ENCODE measurements at regions not wholly inside any gene's neighbourhood (a gene's known extent, or its start where the extent isn't known, plus 50 kb on each side); places are given as distances from the start of the nearest gene placed in this dataset.

DNA sequence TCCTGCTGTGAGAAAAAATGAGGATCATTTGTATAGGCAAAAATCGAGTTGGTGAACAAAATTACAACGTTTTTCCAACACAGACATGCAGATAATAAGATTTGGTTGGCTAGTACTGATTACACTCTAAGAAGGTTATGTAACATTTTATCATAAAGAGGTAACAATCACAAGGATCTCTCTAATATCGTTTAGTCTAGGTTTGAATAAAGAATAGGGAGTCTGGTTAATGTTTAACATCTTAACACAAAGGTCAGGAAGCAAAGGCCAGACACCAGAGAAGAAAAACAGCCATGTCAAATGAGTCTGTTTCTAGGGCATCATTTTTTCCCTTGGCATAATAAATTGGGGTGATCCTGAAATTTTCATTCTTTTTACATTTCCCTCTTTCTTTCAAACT is 207.4 kb upstream of the CHRM3 start:
- H3K4me1 Mint-ChIP-seq (ENCODE audit: low read depth), result no peaks in the 10 kb centered on the region
- H3K27me3 Mint-ChIP-seq (ENCODE audit: low read depth), result no peaks in the 10 kb centered on the region
- H3K9me3 Mint-ChIP-seq, result peaks cover 2% of the 10 kb centered on the region in 2 donors
- ATAC-seq (replicated peaks in 1 of 2) (no peak), DNase-seq (no peak)
- peaks cover 0 to 1% of the 10 kb centered on the region in 2 donors for H3K36me3 Mint-ChIP-seq (ENCODE audit: insufficient read depth in 2 of 2)
- no peak overlapping the region for H3K4me3 Mint-ChIP-seq
- no peak overlapping the region for H3K27ac Mint-ChIP-seq

DNA sequence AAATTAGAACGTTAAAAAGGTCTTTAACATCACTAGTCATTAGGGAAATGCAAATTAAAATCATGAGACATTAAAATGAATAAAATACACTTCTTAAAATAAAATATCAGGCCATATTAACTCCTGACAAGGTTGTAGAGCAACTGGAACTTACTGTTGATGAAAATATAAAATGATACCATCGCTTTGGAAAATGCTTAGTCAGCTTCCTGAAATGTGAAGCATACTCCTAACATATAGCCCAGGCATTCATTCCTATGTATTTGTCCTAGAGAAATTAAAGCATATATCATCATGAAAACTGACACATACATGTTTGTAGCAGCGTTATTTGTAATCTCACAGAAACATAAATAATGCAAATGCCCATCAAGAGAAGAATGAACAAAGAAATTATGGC is 211.5 kb upstream of the CHRM3 start:
- Mint-ChIP-seq H3K9me3 (peaks cover 0 to 6% of the 10 kb centered on the region in 2 donors), H3K27me3 (ENCODE audit: low read depth) (no peaks in the 10 kb centered on the region), H3K36me3 (ENCODE audit: insufficient read depth in 2 of 2) (no peaks in the 10 kb centered on the region), H3K4me3 (no peak overlapping the region), H3K4me1 (ENCODE audit: low read depth) (no peaks in the 10 kb centered on the region), H3K27ac (no peak overlapping the region)
- DNase-seq (no peak), ATAC-seq (replicated peaks in 1 of 2) (no peak)

DNA sequence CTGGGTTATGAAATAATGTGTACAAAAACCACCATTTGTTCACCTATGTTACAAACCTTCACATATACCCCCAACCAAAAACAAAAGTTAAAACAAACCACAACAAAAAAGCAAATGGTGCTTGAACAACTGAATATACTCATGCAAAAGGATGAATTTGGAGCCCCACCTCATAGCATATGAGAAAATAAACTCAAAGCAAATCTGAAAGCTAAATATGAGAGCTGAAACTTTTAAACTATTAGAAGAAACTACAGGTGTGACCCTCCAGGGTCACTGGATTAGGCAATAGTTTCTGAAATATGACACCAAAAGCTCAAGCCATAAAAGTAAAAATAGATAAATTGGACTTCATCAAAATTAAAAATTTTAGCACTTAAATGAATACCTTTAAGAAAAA is 215.5 kb upstream of the CHRM3 start:
- peaks cover 2 to 4% of the 10 kb centered on the region in 2 donors for H3K9me3 Mint-ChIP-seq
- no peaks in the 10 kb centered on the region for H3K36me3 Mint-ChIP-seq (ENCODE audit: insufficient read depth in 2 of 2)

DNA sequence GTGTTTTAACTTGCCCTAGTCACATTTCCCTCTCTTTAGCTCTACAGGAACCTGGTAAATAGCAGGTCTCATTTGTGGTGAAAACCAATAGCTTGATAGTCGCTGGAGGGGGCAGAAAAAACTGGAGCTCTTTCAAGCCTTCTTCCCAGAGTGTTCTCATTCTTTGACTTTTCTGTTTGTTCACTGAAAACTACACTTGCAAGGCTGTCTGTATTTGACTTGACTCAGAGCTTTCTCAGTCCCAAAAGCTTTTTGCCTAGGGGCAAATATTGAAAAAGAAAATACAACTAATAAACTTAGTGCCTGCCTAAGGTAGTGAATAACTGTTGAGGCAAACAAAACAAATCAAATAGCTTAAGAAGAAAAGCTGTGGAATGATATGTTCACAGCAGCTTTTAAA is 217.1 kb upstream of the CHRM3 start:
- H3K36me3 Mint-ChIP-seq (ENCODE audit: insufficient read depth in 2 of 2), result no peaks in the 10 kb centered on the region
- no peaks in the 10 kb centered on the region for H3K27me3 Mint-ChIP-seq (ENCODE audit: low read depth)
- H3K4me1 Mint-ChIP-seq (ENCODE audit: low read depth), result no peaks in the 10 kb centered on the region
- ATAC-seq (replicated peaks in 1 of 2), result no peak
- DNase-seq, result no peak
- H3K27ac Mint-ChIP-seq, result no peak overlapping the region
- H3K4me3 Mint-ChIP-seq, result no peak overlapping the region
- peaks cover 2 to 4% of the 10 kb centered on the region in 2 donors for H3K9me3 Mint-ChIP-seq

More for the DNA sequence above, 215.5 kb upstream of the CHRM3 start:
- no peaks in the 10 kb centered on the region for H3K27me3 Mint-ChIP-seq (ENCODE audit: low read depth)
- DNase-seq (no peak), ATAC-seq (replicated peaks in 1 of 2) (no peak)
- H3K4me3 Mint-ChIP-seq, result no peak overlapping the region
- no peaks in the 10 kb centered on the region for H3K4me1 Mint-ChIP-seq (ENCODE audit: low read depth)
- no peak overlapping the region for H3K27ac Mint-ChIP-seq

DNA sequence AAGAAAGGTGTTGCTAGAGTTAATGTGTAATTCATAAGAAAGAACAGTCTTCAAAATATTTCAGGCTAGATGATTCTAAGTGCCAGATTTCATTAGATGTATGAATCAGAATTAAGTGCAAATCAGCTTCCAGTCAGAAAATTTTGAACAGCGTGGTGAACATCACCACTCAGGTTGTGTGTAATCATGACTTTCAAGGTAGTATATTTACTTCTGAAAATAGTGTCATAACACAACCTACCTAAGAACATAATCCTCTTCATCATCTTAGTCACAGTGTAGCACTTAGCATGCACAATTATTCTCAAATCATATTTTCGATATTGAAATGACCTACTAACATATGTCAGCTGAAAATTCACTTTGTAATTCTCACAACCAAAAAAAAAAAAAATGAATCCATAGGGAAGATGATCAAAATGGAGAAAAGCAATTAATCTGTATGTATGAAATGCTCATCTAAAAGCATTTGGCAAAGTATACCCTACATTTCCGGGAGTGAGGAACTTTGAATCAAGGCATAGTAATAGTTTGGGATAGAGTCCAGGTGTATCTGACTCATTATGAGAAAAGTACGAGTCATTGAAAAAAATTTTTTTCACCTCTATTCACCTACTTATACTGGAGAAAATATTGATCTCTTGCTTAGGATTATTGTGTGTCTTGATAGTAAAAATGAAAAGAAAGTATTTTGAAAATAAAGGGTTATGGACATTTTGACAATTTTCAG is 221.8 kb upstream of the CHRM3 start:
- no peaks in the 10 kb centered on the region for H3K4me1 Mint-ChIP-seq (ENCODE audit: low read depth)
- no peak overlapping the region for H3K27ac Mint-ChIP-seq
- peaks cover 0 to 2% of the 10 kb centered on the region in 2 donors for H3K9me3 Mint-ChIP-seq
- no peak for ATAC-seq (replicated peaks in 1 of 2)
- no peaks in the 10 kb centered on the region for H3K36me3 Mint-ChIP-seq (ENCODE audit: insufficient read depth in 2 of 2)
- no peak for DNase-seq
- H3K4me3 Mint-ChIP-seq, result no peak overlapping the region
- H3K27me3 Mint-ChIP-seq (ENCODE audit: low read depth), result no peaks in the 10 kb centered on the region

DNA sequence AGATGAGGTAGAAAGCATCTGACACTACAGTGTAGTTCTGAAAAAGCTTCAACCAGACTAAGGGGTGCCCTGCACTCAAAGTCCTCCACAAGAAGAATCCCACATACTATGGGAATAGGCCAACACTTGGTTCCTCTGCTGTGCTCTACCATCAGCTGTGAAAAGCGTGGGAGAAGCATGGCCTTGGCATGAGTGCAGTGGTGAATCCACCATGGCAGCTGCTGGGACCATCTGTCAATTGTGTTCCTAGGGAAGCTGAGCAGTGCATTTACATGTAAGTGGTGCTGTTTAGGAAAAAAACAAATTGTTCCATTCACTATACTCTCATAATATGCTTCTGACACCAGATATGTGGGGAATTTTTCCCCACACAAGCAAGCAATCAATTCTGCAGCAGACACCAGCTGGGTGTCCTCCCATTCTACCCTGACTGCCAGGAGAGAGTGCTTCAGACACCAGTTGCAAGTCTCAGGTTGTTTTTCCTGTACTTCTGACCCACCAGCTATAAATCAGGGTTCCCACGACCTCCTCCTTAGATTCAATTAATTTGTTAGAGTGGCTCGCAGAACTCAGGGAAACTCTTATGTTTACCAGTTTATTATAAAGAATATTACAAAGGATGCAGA is 230.8 kb upstream of the CHRM3 start:
- Mint-ChIP-seq H3K27ac (no peak overlapping the region), H3K4me1 (ENCODE audit: low read depth) (no peaks in the 10 kb centered on the region), H3K27me3 (ENCODE audit: low read depth) (no peaks in the 10 kb centered on the region), H3K4me3 (no peak overlapping the region), H3K36me3 (ENCODE audit: insufficient read depth in 2 of 2) (no peaks in the 10 kb centered on the region), H3K9me3 (peaks cover 2% of the 10 kb centered on the region in 2 donors)
- ATAC-seq (replicated peaks in 1 of 2) (no peak), DNase-seq (no peak)

DNA sequence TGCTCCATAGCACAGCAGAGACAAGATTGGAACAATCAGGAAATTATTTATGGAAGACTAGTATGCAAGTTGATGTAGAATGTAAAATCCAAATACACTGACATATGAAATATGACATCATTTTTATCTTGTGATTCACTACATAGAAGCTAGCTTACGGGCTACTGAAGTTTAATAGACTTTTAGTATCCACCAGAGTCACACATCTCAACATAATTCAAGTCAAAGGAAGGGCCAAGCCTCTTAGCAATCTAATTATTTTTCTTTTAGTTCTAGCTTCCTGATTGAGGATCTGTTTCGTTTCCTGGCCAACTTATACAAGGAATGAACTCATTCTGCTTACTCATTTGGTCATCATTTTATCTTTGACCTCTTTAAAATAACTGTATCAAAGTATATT is 234.4 kb upstream of the CHRM3 start:
- Mint-ChIP-seq H3K4me1 (ENCODE audit: low read depth) (no peaks in the 10 kb centered on the region), H3K27ac (no peak overlapping the region), H3K27me3 (ENCODE audit: low read depth) (no peaks in the 10 kb centered on the region), H3K36me3 (ENCODE audit: insufficient read depth in 2 of 2) (no peaks in the 10 kb centered on the region), H3K4me3 (no peak overlapping the region), H3K9me3 (peaks cover 2% of the 10 kb centered on the region in 2 donors)
- no peak for DNase-seq
- ATAC-seq (replicated peaks in 1 of 2), result no peak

DNA sequence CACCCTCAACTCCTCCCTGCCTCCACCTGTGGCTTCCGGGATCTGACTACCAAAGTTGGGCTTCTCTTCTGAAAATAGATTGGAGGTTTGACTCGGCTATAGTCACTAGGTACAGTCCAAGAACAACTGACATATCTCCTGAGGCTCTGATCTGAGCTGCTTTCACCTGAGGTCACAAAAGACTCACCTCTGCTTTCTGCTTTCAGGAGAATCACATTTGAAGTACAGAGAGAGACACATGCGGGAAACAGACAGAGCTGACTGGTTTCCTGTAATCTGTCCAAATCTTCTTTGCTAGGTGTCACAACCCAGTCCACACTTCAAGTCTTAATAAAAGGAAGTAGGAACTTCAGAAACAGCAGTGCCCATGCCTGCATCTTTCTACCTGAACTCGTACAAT is 245.4 kb upstream of the CHRM3 start:
- Mint-ChIP-seq H3K27me3 (ENCODE audit: low read depth) (no peaks in the 10 kb centered on the region), H3K4me3 (no peak overlapping the region), H3K4me1 (ENCODE audit: low read depth) (no peaks in the 10 kb centered on the region), H3K9me3 (peaks cover 2 to 15% of the 10 kb centered on the region in 2 donors), H3K27ac (no peak overlapping the region), H3K36me3 (ENCODE audit: insufficient read depth in 2 of 2) (peaks cover 0 to 4% of the 10 kb centered on the region in 2 donors)
- ATAC-seq (replicated peaks in 1 of 2), result no peak
- no peak for DNase-seq

DNA sequence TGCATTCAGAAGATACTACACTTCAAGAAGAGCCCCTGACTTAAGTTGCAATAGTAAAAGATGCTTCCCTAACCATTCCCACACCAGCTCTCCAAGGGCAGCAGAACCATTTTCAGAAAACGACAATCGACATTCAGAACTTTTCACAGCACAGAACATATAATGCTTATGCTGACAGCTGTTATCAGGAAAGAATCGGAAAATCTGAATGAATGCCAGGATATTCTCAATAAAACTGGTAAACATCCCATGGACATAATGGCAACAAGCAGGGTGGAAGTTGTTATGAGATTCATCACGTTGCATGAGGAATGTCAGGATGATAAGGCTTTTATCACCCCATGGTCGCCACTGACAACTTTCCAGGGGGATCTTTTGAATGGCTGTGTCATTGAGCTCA is 246.6 kb upstream of the CHRM3 start:
- H3K4me3 Mint-ChIP-seq, result no peak overlapping the region

DNA sequence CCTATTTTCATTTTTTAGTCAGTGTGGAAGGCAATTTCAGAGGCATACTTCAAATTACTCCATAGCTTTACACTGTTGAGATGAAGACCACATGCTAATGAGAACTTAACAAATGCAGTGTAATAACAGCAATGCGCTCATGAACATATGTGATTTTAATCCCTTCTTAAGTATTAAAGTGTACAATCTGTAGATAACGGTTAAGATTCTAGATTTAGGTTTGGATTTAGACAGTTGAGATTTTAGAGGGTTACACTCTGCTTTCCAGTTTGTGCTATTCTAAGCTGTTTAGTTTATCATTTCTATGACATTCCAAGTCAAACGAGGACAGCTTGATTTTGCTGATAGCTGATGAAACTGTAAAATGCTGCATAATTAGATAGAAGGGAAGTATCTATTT is 257.8 kb upstream of the CHRM3 start:
- DNase-seq (no peak), ATAC-seq (replicated peaks in 1 of 2) (no peak)
- Mint-ChIP-seq H3K36me3 (ENCODE audit: insufficient read depth in 2 of 2) (no peaks in the 10 kb centered on the region), H3K9me3 (peaks cover 5 to 7% of the 10 kb centered on the region in 2 donors), H3K4me3 (no peak overlapping the region), H3K27me3 (ENCODE audit: low read depth) (no peaks in the 10 kb centered on the region), H3K4me1 (ENCODE audit: low read depth) (no peaks in the 10 kb centered on the region), H3K27ac (no peak overlapping the region)

More for the DNA sequence above, 246.6 kb upstream of the CHRM3 start:
- Mint-ChIP-seq H3K36me3 (ENCODE audit: insufficient read depth in 2 of 2) (peaks cover 0 to 4% of the 10 kb centered on the region in 2 donors), H3K27me3 (ENCODE audit: low read depth) (no peaks in the 10 kb centered on the region), H3K4me1 (ENCODE audit: low read depth) (no peaks in the 10 kb centered on the region), H3K9me3 (peaks cover 2 to 20% of the 10 kb centered on the region in 2 donors), H3K27ac (no peak overlapping the region)
- DNase-seq (no peak), ATAC-seq (replicated peaks in 1 of 2) (no peak)

DNA sequence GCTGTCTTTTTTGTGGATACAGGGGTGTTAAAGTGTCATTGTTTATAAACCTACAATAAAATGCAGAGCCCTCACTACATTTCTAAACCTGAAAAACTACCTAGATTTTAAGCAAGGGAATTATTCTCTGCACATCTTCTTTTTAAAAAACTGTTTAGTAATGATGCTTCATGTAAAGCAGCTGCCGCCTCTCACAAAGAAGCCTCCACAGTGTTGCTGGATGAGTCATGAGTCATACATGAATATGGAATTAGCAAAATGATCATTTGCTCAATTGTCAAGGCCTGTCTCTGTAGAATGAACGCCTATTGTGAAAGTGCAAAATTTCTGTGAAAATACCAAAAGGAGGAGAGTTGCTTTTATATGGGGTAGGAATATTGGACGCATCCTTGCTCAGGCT is 259.5 kb upstream of the CHRM3 start:
- Mint-ChIP-seq H3K36me3 (ENCODE audit: insufficient read depth in 2 of 2) (no peaks in the 10 kb centered on the region), H3K27me3 (ENCODE audit: low read depth) (no peaks in the 10 kb centered on the region), H3K9me3 (peaks cover 5 to 6% of the 10 kb centered on the region in 2 donors), H3K27ac (no peak overlapping the region), H3K4me1 (ENCODE audit: low read depth) (no peaks in the 10 kb centered on the region), H3K4me3 (no peak overlapping the region)
- DNase-seq (no peak), ATAC-seq (replicated peaks in 1 of 2) (no peak)

DNA sequence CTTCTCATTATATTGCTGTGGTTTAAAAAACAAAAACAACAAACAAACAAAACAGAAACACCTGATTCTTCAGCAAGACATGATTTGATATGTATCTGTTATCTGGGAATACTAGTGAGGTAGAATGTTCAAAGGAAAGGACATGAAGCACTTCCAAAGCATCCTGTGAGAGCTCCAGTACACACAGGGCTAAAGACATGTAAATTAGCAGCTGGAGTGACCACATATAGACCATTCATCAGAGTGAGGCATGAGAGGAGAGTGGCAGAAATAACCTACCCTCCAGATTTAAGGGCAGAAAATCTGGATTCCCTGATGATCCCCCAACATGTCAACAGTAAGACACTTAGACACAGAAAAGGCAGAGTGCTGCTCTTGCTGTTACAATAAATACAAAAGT is 260.5 kb upstream of the CHRM3 start:
- H3K27me3 Mint-ChIP-seq (ENCODE audit: low read depth), result no peaks in the 10 kb centered on the region
- ATAC-seq (replicated peaks in 1 of 2), result no peak
- no peak overlapping the region for H3K4me3 Mint-ChIP-seq

DNA sequence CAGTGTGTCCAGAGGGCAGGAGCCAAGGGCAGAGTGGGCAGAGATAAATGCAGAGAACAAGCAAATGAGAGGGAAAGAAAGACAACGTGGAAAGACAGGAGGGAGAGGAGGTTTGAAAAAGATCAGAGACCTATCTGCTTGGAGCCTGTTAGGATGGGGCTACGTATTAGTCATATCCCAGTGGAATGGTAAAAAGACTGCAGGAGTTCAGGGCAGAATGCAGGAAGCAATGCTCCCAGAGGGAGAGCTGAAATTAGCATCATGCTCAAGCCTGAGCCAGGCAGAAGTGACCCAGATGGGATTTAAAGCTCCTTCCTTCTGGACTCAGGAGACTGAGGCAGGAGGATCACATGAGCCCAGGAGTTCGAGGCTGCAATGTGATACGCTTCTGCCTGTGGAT is 261.3 kb upstream of the CHRM3 start:
- no peak overlapping the region for H3K27ac Mint-ChIP-seq
- no peak for DNase-seq
- no peak overlapping the region for H3K4me3 Mint-ChIP-seq
- H3K4me1 Mint-ChIP-seq (ENCODE audit: low read depth), result no peaks in the 10 kb centered on the region
- peaks cover 4 to 6% of the 10 kb centered on the region in 2 donors for H3K9me3 Mint-ChIP-seq
- no peak for ATAC-seq (replicated peaks in 1 of 2)
- H3K27me3 Mint-ChIP-seq (ENCODE audit: low read depth), result no peaks in the 10 kb centered on the region
- no peaks in the 10 kb centered on the region for H3K36me3 Mint-ChIP-seq (ENCODE audit: insufficient read depth in 2 of 2)

More for the DNA sequence above, 260.5 kb upstream of the CHRM3 start:
- Mint-ChIP-seq H3K36me3 (ENCODE audit: insufficient read depth in 2 of 2) (no peaks in the 10 kb centered on the region), H3K4me1 (ENCODE audit: low read depth) (no peaks in the 10 kb centered on the region), H3K9me3 (peaks cover 4 to 6% of the 10 kb centered on the region in 2 donors), H3K27ac (no peak overlapping the region)
- DNase-seq, result no peak

DNA sequence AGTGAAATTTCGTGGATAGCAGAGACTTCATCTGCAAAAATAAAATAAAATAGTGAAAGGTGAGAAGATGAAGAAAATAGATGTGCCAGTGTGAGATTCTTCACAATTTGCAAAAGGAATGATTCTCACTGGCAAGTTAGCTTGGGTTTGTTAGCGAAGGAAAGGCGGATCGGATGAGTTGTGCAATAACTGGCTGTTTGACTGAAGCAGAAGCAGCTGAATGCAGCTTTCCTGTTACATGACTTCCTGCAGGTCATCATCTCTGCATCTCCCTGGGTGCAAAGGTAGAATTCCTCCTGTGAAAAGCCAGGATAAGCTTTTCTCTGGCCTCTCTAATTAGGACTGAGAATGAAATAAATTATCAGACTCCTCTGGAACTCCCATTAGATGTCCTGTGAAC is 263.1 kb upstream of the CHRM3 start:
- Mint-ChIP-seq H3K4me3 (no peak overlapping the region), H3K27me3 (ENCODE audit: low read depth) (no peaks in the 10 kb centered on the region), H3K36me3 (ENCODE audit: insufficient read depth in 2 of 2) (no peaks in the 10 kb centered on the region), H3K4me1 (ENCODE audit: low read depth) (no peaks in the 10 kb centered on the region), H3K27ac (no peak overlapping the region), H3K9me3 (peaks cover 4 to 5% of the 10 kb centered on the region in 2 donors)
- DNase-seq, result no peak
- no peak for ATAC-seq (replicated peaks in 1 of 2)

Measured in activated T-cell treated with anti-CD3 and anti-CD28 coated beads, Interleukin-2, amount 50 U/mL, for 72 hours (primary cell).